IPS-NIHi7 (cell line): ENCODE measurements at regions not wholly inside any gene's neighbourhood (a gene's known extent, or its start where the extent isn't known, plus 50 kb on each side); places are given as distances from the start of the nearest gene placed in this dataset.
"Not testable (repeated sequence)": the region's sequence is repeated elsewhere in the genome, so short reads cannot be mapped to it uniquely, and the experiment has no call there.

Source experiments
- DNase-seq: peaks from one replicate; pipeline ENCODE4 v3.0.0; 2012; ENCODE audit warnings: mixed read lengths; ENCODE audit errors: extremely low spot score

DNA sequence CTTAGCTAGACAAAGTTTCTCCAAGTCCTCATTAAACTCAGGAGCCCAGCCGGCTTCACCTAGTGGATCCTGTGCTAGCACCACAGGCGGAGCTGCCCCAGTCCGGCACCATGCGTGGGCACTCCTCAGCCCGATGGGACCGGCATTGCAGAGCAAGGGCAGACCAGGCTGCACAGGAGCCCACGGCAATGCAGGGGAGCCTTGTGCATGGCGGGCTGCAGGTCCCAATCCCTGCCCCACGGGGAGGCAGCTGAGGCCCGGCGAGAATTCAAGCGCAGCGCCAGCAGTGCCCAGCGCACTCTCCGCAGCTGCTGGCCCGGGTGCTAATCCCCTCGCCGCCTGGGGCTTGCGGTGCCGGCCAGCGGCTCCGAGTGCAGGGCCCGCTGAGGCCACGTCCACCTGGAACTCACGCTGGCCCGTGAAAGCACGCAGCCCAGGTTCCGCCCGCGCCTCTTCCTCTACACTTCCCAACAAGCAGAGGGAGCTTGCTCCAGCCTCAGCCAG lies 292.3 kb upstream of the EYS start:
- DNase-seq: no peak

DNA sequence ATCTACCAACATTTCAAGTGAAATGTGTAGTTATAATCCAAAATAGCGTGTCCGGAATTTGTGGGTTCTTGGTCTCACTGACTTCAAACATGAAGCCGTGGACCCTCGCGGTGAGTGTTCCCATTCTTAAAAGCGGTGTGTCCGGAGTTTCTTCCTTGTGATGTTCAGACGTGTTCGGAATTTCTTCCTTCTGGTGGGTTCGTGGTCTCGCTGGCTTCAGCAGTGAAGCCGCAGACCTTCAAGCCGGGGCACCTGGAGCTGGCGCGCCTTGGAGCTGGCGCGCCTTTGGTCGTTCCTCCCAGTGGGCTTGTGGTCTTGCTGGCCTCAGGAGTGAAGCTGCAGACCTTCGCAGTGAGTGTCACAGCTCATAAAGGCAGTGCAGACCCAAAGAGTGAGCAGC lies 291.5 kb upstream of the EYS start:
- DNase-seq: no peak

DNA sequence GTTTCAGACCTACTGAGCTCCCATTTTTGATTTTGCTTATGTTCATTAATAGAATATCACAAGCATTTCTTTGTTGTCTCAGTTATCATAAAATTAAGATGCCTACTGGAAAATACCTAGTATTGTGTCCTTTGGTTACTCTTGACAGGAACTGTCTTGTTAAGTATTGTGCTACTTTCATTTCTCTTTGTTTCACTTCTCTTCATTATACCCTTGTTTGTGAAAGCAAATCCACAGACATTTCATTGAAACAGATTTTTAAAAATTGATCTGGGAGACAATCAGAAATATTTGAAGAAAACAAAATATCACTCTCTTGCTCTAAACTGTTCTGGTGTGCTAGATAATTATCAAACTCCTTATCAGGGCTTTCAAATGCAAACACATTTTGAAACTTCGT lies 290.5 kb upstream of the EYS start:
- DNase-seq: no peak

DNA sequence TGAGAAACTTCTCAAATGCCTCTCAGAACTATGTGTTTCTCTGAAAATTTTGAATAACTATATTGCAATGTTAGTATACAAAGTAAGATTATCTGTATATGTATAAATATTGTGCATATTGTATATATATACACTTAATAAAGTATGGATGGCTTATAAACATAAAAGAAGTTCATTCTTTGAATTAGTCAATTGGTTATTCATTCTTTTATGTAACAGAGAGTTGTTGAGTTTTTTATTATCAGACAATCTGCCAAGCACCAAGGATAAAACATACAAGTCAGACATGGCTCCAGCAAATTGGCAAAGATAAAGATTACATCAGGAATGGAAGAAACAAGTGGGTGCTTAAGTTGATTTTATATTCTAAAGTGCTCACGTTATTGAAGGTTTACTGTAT lies 289.1 kb upstream of the EYS start:
- no peak for DNase-seq

DNA sequence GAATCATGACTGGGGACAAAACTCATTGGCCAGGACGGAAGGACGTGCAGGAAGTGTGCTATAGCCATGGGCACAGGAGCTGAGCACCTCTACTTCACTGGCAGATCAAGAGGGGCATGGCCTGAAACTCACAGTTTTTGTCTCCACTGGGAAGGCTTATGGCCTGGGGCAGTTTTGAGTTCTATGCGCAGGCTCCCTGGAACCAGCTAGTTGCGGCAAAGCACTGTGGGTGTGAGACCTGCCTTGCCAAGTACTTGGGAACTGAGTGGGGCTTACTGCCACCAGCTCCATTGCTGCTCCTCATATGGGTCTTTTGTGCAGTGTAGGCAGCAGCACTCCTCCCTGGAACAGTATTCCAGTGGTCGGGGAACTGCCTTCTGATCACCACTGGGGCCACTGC lies 282.6 kb upstream of the EYS start:
- DNase-seq: no peak

DNA sequence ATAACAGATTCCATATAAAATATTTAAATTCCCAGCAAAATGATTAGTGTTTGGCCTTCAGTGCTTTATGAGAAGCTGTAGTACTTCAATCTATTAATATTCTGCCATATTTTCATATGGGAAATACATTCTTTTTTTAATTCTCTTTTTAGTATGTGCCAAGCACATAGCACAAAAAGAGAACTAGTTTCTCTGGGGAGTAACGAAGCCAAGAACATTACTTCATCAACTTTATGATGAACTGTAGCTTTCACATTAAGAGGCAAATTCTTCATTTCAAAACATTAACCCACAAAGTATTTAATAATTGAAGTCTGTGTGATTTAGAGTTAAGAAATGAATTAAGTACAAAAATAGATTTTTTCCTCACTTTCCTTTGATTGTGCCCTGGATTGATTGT lies 281.0 kb upstream of the EYS start:
- no peak for DNase-seq

DNA sequence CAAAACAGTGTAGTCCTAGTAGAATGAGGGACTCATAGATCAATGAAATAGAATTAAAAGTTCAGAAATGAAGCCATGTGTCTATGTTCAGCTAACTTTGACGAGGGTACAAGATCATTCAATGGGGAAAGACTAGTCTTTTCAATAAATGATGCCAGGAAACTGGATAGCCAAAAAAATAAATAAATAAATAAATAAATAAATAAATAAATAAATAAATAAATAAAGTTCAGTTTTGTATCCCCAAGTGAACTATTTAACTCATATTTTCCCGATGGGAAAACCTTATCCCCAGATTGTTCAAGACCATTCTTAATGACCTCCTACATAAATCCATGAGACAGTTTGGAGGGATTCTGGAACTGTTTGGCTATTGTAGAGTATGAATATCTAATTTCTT lies 277.1 kb upstream of the EYS start:
- DNase-seq: no peak

DNA sequence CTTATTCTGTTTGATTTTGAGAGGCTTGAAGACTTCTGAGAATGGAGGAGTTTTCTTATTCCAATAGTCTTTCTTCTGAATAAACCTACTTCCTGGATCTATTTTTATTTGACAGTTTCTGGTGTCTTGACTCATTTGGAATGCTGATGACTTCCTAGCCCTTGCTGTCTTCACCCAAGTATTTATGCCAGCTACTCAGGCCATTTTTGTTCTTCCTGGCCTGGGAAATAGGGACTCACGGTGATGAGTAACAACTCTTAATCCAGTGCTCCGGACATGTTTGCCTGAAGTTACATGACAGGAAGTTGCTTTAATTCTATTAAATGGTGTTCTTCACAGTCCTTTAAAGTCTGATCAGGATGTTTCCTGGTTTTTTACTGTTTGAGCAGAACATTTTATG lies 272.1 kb upstream of the EYS start:
- no peak for DNase-seq

DNA sequence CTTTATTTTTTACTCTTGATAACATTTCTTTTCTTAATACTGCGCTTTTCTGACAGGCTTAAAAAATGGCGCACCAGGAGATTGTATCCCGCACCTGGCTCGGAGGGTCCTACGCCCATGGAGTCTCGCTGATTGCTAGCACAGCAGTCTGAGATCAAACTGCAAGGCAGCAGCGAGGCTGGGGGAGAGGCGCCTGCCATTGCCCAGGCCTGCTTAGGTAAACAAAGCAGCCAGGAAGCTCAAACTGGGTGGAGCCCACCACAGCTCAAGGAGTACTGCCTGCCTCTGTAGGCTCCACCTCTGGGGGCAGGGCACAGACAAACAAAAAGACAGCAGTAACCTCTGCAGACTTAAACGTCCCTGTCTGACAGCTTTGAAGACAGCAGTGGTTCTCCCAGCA lies 264.2 kb upstream of the EYS start:
- DNase-seq: not testable (repeated sequence)

DNA sequence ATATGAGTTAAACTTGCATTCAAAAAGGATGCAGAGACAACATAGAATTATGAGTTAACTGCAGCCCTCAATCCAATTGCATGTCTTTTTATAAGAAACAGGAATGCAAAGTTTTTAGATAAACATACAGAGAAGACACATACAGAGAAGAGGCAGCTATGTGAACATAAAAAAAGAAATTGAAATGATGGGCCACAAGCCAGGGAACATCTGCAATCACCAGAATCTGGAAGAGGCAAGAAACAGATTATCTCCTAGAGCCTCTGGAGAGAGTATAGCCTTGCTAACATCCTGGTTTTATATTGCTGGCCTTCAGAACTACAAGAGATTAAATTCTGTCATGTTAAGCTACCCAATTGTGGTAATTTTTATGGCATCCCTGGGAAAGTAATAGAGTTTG lies 257.2 kb upstream of the EYS start:
- DNase-seq: no peak

DNA sequence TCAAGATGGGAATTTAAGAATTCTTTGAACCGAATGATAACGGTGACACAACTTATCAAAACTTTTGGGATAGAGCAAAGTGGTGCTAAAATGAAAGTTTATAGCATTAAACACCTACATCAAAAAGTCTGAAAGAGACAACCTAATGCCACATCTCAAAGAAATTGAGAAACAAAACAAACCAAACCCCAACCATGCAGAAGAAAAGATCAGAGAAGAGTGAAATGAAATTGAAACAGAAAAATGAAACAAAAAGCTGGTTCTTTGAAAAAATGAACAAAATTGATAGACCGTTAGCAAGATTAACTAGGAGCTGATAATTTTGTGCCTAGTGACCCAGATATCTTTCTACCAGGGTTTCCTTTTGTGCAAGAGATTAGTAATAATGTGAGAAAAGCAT lies 248.0 kb upstream of the EYS start:
- no peak for DNase-seq

DNA sequence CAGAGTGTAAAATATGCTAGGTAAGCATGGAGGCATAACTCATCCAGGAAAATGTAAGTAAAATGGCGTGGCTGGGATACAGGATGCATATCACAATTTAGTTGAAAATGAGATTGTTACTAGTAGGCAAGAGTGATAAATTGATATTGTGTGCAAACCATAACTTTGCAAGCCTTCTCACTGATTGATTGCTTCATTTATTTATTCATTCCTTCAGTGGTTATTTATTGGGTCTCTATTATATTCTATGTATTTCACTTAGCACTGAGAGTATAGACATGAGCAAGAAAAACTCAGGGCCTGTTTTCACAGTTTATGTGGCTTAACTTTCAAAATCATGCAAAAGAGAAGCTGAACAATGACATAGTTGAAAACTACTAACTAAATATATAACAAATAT lies 241.0 kb upstream of the EYS start:
- DNase-seq: no peak

DNA sequence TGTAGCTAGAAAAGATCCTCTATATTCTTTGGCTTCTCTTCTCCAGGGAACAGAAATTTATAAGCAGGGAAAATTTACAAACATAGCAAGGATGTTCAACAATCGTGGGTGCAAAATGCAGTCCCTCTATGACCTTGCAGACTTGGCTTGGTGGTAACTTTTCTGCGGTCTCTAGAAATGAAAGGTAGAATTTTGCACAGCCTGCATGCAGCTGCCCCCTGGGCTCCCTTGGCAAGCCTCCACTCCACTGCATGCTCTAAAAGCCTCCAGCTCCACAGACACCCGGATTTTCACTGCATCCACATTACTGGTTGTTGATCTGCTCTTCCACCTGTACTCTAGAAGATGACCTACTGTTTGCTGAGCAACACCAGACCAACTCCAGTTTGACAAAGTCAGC lies 236.5 kb upstream of the EYS start:
- no peak for DNase-seq

DNA sequence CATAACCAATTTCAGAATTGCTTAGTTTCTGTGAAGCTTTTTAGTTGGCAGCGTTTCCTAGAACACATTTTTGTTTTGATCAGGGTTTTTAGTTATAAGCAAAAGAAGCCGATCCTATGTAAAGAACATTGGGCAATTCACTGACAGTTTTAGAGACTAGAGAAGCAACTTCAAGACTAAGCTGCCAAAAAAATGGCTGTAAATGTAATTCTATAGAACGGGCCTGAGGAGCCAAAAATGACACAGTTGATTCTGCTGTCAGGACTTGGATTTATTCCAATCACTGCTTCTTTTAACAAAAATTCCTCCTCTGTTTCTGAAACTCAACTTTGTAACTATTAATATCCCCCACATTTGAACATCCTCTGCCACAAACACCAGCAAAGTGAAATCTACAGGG lies 236.0 kb upstream of the EYS start:
- DNase-seq: no peak

DNA sequence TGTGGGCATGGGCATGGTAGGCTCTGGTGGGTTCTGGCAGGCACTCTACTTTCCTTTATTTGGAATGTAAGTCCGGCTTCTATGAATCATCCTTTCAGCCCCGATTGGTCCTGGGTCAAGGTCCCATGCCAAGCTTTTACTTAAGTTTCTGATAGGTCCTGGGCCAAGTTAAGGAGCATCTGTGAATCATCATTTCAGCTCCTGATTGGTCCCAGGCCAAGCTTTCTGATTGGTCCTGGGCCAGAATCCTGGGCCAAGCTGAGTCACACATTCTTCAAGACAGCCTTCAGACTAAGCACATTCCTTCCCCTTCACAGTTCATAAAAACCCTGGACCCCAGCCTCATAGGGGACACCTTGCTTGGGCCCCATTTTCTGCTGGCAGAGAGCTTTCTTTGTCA lies 231.0 kb upstream of the EYS start:
- no peak for DNase-seq

DNA sequence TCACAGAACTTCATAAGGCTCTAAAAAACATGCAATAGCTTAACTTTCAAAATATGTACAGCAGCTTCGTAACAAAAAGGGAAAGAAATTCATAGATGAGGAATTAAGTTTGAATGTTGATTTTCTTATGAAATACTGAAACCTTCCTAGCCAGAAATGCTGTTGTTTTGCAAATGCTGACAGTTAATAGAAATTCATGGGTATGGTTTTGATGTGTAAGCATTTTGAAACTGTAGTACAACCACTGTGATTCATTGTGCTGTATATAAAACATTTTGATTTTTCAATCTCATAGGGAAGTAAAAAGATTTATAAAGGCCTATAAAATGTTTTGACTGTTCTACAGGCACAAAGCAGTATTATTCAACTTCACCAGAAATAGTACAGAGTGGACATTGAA lies 228.4 kb upstream of the EYS start:
- no peak for DNase-seq

DNA sequence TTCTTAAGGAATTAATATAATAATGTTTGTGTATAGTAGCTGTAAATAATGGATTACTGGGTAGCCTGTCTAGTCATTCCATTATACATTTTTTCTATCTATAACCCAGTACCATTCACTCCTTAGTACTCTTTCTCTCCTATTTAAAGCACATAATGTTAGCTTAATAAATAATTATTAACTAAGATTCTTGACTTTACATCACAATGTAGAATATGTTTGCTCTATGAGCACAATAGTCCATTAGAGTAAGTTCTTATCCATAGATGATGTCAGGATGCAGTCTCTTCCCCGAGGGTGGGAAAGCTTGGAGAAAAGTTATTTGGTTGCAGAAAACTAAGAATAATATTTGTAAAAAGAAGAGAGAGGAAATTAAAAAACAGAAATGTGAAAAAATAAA lies 226.4 kb upstream of the EYS start:
- no peak for DNase-seq

DNA sequence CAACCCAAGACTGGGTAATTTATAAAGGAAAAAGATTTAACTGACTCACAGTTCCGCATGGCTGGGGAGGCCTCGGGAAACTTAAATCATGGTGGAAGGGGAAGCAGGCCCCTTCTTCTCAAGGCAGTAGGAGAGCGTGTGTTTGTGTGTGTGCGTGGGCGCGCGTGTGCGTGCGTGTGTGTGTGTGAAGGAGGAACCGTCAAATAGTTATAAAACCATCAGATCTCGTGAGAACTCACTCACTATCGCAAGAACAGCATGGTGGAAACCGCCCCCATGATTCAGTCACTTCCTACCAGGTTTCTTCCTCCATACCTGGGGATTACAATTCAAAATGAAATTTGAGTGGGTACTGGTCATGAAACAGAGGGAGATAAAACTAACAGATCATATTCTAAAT lies 220.1 kb upstream of the EYS start:
- DNase-seq: no peak

DNA sequence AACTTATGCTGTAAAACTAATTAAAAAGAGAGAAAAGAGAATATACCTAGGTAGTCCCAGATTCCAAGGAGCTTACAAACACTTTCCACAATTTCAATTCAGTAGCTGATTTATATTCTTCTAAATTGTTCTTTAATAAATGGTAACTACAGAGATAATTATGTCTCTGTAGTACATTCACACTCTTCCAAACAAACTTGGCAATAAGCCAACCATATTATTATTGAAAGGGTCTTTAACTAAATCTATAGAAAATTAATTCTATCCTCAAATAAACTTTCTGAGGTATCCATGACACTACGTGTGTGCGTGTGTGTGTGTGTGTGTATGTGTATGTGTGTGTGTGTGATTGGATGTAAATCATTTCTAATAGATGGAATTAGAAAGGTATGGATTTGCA lies 217.4 kb upstream of the EYS start:
- no peak for DNase-seq

DNA sequence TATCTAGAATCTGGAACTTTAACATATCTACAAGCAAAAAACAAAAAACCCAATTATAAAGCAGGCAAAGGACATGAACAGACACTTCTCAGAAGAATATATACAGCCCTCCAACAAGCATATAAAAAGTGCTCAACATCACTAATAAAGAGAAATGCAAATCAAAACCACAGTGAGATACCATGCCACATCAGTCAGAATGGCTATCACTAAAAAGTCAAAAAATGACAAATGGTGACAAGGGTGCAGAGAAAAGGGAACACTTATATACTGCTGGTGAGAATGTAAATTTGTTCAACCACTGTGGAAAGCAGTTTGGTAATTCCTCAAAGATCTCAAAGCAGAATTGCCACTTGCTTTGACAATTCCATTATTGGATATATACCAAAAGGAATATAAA lies 215.0 kb upstream of the EYS start:
- DNase-seq: no peak

DNA sequence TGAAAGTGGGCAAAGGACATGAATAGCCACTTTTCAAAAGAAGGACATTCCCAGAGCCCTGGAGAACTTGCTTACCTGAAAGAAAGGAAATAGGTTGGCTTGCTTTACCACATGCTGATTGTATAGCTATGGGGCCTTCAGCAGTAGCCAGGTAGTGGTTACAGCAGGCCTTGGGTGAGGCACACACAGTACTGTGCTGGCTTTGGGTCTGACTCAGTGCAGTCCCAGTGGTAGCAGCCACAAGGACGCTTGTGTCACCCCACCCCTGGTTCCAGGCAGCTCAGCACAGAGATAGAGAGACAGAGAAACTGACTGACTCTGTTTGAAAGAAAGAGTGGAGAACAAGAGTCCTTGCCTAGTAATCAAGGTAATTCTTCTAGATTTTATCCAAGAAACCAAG lies 201.0 kb upstream of the EYS start:
- DNase-seq: no peak

DNA sequence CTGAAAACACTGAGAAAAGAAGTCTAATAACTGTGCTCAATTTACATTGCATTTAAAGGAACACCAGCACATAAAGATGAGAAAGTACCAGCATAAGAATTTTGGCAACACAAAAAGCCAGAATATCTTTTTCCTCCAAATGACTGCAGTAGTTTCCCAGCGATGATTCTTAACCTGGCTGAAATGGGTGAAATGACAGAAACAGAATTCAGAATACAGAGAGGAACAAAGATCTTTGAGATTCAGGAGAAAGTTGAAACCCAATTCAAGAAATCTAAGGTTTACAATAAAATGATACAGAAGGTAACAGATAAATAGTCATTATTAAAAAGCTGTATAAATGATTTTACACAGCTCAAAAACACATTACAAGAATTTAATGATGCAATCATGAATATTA lies 197.0 kb upstream of the EYS start:
- DNase-seq: no peak

DNA sequence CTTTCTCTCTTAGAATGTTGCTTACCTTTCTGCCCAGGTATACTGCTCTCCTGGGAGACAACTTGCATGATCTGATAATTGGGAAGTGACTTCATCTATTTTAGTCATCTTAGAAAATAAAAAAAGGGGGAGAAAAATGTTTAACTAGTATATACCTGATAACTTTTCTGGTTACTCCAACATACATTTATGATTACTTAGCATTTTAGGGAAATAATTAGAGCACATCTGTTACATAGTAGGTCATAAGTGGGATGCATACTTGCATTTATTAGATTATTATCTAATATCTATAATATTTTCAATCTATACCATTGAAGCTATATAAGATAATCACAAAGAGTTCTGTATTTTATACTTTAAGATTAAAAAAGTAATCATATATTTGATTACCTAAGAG lies 193.9 kb upstream of the EYS start:
- no peak for DNase-seq

DNA sequence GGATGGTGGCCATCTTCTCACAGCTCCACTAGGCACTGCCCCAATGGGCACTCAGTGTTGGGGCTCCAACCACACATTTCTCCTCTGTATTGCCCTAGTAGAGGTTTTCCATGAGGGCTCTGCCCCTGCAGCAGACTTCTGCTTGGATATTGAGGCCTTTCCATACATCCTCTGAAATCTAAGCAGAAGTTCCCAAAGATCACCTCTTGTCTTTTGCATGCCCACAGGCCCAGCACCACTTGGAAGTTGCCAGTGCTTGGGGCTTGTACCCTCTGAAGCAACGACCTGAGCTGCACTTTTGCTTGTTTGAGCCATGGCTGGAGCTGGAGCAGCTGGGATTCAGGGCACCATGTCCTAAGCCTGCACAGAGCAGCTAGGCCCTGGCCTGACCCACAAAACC lies 189.1 kb upstream of the EYS start:
- DNase-seq: no peak

DNA sequence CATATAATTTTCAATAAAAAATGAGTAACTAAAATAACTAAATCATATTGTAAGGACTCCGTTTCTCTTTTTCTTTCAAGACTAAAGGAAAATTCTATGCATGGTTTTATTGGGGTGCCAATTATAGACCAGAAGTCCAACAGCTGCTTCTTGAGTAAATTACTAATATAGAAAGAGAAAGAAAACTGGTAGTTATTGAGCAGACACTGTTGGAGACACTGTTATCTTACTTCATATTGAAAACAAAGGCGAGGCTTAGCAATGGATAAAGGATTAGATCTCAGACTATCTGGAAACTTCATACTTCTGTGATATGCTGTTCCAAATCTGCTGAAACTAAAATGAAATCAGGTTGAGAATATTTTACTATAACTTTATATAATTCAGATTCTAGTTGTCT lies 169.6 kb upstream of the EYS start:
- no peak for DNase-seq
